ENCODE measurements at regions not wholly inside any gene's neighbourhood (a gene's known extent, or its start where the extent isn't known, plus 50 kb on each side); places are given as distances from the start of the nearest gene placed in this dataset.

DNA sequence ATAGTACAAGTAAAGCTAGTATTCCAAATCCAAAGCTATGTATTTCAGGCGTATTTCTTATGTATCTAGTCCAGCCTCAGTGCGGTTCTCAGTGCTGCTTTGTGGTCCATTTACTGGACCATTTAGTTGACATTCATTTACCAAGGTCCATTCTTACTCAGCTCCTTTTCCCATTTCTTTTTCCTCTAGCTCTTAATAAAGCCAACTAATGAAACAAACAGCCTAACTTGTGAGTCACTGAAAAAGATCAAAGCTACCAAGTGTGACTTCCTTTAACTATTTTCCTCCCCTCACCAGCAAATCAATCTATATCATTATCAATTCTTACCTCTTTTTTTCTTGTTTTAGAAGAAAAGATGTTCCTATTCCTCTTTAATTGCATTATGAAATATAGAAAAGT lies 64.0 kb downstream of the CYB561 start:
- no peak for DNase-seq
